ENCODE measurements at regions not wholly inside any gene's neighbourhood (a gene's known extent, or its start where the extent isn't known, plus 50 kb on each side); places are given as distances from the start of the nearest gene placed in this dataset.

DNA sequence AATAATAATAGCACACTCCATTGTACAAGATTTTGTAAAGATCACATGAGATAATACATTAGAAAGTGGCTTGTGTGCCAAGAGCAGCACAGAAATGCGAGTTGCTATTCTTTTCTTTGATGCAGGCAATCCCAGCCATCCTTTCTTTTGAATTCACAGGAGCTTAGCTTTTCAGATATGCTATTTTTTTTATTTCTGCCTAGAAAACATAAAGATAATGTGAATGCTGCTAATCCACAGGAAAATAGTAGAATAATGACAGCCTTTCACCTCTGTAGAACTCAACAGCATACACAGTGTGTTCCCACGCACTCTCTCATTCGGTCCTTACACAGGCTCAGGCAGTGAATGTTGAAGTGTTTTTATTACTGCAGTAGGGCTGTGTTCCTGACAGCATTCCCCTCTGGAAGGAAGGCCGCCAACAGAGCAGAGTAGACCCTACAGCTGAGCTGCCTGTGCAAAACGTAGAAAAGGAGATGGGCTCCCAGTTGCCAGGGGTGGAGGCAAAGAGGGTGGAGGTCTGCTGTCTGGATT, 138.8 kb upstream of the TAPT1 start:
- TF ChIP-seq, protein P1, sequence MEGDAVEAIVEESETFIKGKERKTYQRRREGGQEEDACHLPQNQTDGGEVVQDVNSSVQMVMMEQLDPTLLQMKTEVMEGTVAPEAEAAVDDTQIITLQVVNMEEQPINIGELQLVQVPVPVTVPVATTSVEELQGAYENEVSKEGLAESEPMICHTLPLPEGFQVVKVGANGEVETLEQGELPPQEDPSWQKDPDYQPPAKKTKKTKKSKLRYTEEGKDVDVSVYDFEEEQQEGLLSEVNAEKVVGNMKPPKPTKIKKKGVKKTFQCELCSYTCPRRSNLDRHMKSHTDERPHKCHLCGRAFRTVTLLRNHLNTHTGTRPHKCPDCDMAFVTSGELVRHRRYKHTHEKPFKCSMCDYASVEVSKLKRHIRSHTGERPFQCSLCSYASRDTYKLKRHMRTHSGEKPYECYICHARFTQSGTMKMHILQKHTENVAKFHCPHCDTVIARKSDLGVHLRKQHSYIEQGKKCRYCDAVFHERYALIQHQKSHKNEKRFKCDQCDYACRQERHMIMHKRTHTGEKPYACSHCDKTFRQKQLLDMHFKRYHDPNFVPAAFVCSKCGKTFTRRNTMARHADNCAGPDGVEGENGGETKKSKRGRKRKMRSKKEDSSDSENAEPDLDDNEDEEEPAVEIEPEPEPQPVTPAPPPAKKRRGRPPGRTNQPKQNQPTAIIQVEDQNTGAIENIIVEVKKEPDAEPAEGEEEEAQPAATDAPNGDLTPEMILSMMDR (conservative IDR thresholded peaks at IDR 0.05): no peak
- TF ChIP-seq EZH2 (IDR thresholded peaks at IDR 0.05; ENCODE audit: low read depth): no peak

All from PC-9 (cell line).